Endodermal cell (in vitro differentiated cells): ENCODE measurements at regions not wholly inside any gene's neighbourhood (a gene's known extent, or its start where the extent isn't known, plus 50 kb on each side); places are given as distances from the start of the nearest gene placed in this dataset.
"Not testable (repeated sequence)": the region's sequence is repeated elsewhere in the genome, so short reads cannot be mapped to it uniquely, and the experiment has no call there.

Experiments
- DNase-seq: peaks from one replicate; pipeline ENCODE4 v3.0.0-alpha.2; 2017
- H3K27ac ChIP-seq: 2 replicates; pipeline ENCODE4 v1.5.1; 2013; ENCODE audit warnings: mild to moderate bottlenecking, low read depth, low read length, moderate library complexity
- H3K27me3 ChIP-seq: 2 replicates; pipeline ENCODE4 v1.6.1; 2013; ENCODE audit warnings: mild to moderate bottlenecking, low read length, moderate library complexity; ENCODE audit not compliant: insufficient read depth, control insufficient read depth, poor library complexity, severe bottlenecking
- H3K36me3 ChIP-seq: 2 replicates; pipeline ENCODE4 v1.7.0; 2013; ENCODE audit warnings: mild to moderate bottlenecking, low read length, moderate library complexity; ENCODE audit not compliant: control insufficient read depth, insufficient read depth
- H3K4me1 ChIP-seq: one replicate; pipeline ENCODE4 v1.7.0; 2013; ENCODE audit warnings: low read length; ENCODE audit not compliant: control insufficient read depth, insufficient read depth
- H3K4me3 ChIP-seq: 2 replicates; pipeline ENCODE4 v1.5.1; 2013; ENCODE audit warnings: mild to moderate bottlenecking, low read length, moderate library complexity
- H3K9ac ChIP-seq: 2 replicates; pipeline ENCODE4 v1.6.1; 2013; ENCODE audit warnings: mild to moderate bottlenecking, low read length, moderate library complexity; ENCODE audit not compliant: poor library complexity, severe bottlenecking; ENCODE audit errors: extremely low read depth
- H3K9me3 ChIP-seq: 2 replicates; pipeline ENCODE4 v1.6.1; 2013; ENCODE audit warnings: mild to moderate bottlenecking, low read length, moderate library complexity; ENCODE audit not compliant: control insufficient read depth
- H3K27ac Mint-ChIP-seq: 2 replicates; pipeline ENCODE4 v1.8.0; 2020; ENCODE audit warnings: mixed read lengths
- H3K27me3 Mint-ChIP-seq: 2 replicates; pipeline ENCODE4 v1.8.0; 2021; ENCODE audit warnings: mild to moderate bottlenecking, mixed read lengths; ENCODE audit not compliant: insufficient read depth
- H3K36me3 Mint-ChIP-seq: 2 replicates; pipeline ENCODE4 v1.8.0; 2020; ENCODE audit warnings: low read depth, mixed read lengths
- H3K4me1 Mint-ChIP-seq: 2 replicates; pipeline ENCODE4 v1.8.0; 2020; ENCODE audit warnings: mixed read lengths
- H3K4me3 Mint-ChIP-seq: 2 replicates; pipeline ENCODE4 v1.8.0; 2020; ENCODE audit warnings: mild to moderate bottlenecking, moderate library complexity, mixed read lengths
- H3K9me3 Mint-ChIP-seq: 2 replicates; pipeline ENCODE4 v1.8.0; 2020; ENCODE audit warnings: mild to moderate bottlenecking, mixed read lengths
- WGBS, 2 experiments: methylation state at CpG; one replicate each; pipeline versions ENCODE4 v1.1.5 to v1.1.7; 2013; ENCODE audit warnings: missing lambda C conversion rate in 2 of 2, mixed read lengths in 1 of 2; ENCODE audit not compliant: insufficient coverage in 1 of 2, insufficient read length in 1 of 2; 5-methylcytosine and 5-hydroxymethylcytosine counted together
- TF ChIP-seq, protein P1 (sequence below): fragments of 200-600 bp; sonication (generic); conservative IDR thresholded peaks from 2 replicates; pipeline ENCODE4 v1.5.0; 2021; ENCODE audit warnings: antibody characterized with exemption, mild to moderate bottlenecking

DNA sequence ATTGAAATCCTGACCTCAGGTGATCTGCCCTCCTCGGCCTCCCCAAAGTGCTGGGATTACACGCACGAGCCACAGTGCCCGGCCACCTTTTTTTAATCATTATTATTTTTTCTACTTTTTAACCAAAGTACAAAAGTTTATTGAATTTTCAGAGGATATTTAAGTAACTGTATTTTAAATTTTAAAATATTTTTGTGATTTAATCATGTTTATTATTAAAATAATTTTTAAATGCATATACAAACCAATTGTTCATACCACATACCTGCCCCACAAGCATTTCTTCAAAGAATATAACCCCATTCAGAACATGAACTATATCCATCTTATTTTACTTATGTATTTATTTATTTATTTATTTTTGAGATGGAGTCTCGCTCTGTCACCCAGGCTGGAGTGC, 163.6 kb upstream of the MAP2 start:
- no peaks in the 10 kb centered on the region for H3K36me3 Mint-ChIP-seq
- no peak overlapping the region for H3K9ac ChIP-seq
- H3K4me1 ChIP-seq, result no peaks in the 10 kb centered on the region
- H3K4me3 Mint-ChIP-seq, result no peak overlapping the region
- DNase-seq, result no peak
- no peaks in the 10 kb centered on the region for H3K4me1 Mint-ChIP-seq
- no peak overlapping the region for H3K27ac ChIP-seq
- H3K27me3 Mint-ChIP-seq, result no peaks in the 10 kb centered on the region
- no peak overlapping the region for H3K27ac Mint-ChIP-seq
- 93% methylated on average over 3 of the region's 5 CpGs; no CpG with 5 or more reads in 1 of the 2 experiments for WGBS, 2 experiments
- H3K4me3 ChIP-seq, result no peak overlapping the region
- peaks cover 5% of the 10 kb centered on the region for H3K9me3 Mint-ChIP-seq
- no peaks in the 10 kb centered on the region for H3K9me3 ChIP-seq
- TF ChIP-seq, protein P1, sequence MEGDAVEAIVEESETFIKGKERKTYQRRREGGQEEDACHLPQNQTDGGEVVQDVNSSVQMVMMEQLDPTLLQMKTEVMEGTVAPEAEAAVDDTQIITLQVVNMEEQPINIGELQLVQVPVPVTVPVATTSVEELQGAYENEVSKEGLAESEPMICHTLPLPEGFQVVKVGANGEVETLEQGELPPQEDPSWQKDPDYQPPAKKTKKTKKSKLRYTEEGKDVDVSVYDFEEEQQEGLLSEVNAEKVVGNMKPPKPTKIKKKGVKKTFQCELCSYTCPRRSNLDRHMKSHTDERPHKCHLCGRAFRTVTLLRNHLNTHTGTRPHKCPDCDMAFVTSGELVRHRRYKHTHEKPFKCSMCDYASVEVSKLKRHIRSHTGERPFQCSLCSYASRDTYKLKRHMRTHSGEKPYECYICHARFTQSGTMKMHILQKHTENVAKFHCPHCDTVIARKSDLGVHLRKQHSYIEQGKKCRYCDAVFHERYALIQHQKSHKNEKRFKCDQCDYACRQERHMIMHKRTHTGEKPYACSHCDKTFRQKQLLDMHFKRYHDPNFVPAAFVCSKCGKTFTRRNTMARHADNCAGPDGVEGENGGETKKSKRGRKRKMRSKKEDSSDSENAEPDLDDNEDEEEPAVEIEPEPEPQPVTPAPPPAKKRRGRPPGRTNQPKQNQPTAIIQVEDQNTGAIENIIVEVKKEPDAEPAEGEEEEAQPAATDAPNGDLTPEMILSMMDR, result no peak
- no peaks in the 10 kb centered on the region for H3K36me3 ChIP-seq
- no peaks in the 10 kb centered on the region for H3K27me3 ChIP-seq

DNA sequence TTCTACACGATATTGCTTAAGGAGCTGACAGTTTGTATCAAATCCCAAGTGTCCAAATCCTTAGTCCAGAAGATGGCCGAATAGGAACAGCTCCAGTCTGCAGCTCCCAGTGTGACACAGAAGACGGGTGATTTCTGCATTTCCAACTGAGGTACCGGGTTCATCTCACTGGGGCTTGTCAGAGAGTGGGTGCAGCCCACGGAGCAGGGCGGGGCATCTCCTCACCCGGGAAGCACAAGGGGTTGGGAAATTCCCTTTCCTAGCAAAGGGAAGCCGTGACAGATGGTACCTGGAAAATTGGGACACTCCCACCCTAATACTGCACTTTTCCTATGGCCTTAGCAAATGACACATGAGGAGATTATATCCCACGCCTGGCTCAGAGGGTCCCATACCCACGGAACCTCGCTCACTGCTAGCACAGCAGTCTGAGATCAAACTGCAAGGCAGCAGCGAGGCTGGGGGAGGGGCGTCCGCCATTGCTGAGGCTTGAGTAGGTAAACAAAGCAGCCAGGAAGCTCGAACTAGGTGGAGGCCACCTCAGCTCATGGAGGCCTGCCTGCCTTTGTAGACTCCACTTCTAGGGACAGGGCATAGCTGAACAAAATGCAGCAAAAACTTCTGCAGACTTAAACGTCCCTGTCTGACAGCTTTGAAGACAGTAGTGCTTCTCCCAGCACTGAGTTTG, 162.3 kb upstream of the MAP2 start:
- H3K36me3 Mint-ChIP-seq, H3K4me1 Mint-ChIP-seq, DNase-seq, H3K27ac ChIP-seq, H3K27me3 ChIP-seq, H3K4me3 ChIP-seq, H3K9ac ChIP-seq, H3K9me3 ChIP-seq, H3K27me3 Mint-ChIP-seq, H3K36me3 ChIP-seq, H3K4me3 Mint-ChIP-seq, H3K27ac Mint-ChIP-seq, H3K9me3 Mint-ChIP-seq, H3K4me1 ChIP-seq: not testable (repeated sequence)
- 92 to 95% methylated on average over 14 to 16 of the region's 16 CpGs for WGBS, 2 experiments

DNA sequence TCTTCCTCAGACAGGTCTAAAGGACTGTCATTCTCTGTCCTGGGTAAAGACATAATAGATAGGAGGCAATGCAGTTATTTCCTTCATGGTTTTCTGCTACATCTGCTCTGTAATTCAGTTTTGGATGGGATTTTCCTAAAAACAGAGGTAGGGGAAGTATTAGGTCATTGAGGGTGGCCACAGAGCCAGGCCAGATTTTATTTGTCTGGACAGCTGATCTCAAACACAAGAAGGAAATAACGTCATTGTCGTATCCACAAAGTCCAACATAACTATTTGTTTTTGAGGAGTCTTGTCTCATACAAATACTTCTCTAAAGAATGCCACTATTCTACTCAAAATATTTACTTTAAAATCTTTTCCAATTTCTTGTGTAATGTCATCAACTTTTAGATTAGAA, 154.8 kb upstream of the MAP2 start:
- H3K27ac Mint-ChIP-seq, result no peak overlapping the region
- no peaks in the 10 kb centered on the region for H3K27me3 ChIP-seq
- H3K9me3 ChIP-seq, result no peaks in the 10 kb centered on the region
- no peak overlapping the region for H3K27ac ChIP-seq
- no peak overlapping the region for H3K4me3 Mint-ChIP-seq
- H3K9me3 Mint-ChIP-seq, result peaks cover 6% of the 10 kb centered on the region
- H3K36me3 ChIP-seq, result no peaks in the 10 kb centered on the region
- 92 to 98% methylated on average over 2 of the region's 2 CpGs for WGBS, 2 experiments
- no peaks in the 10 kb centered on the region for H3K4me1 ChIP-seq
- H3K27me3 Mint-ChIP-seq, result no peaks in the 10 kb centered on the region
- no peaks in the 10 kb centered on the region for H3K36me3 Mint-ChIP-seq
- no peak overlapping the region for H3K9ac ChIP-seq
- TF ChIP-seq, protein P1, result no peak
- no peak overlapping the region for H3K4me3 ChIP-seq
- no peaks in the 10 kb centered on the region for H3K4me1 Mint-ChIP-seq
- no peak for DNase-seq

DNA sequence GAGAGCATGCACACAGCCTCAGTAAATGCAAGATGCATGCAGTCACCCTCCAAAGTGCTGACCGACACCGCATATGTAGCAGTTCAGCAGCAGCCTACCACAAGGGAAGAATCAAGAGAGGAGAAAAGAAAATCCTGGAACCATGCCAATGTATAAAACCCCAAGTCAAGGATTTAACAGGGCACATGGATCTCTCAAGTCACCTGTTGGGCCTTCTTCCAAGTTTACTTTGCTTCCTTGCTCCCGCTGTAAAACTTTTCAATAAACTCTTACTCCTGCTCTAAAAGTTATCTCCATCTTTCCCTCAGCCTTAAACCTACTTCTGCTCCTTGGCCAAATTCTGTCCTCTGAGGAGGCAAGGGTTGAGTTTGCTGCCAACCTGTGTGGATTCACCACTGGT, 147.8 kb upstream of the MAP2 start:
- H3K4me3 Mint-ChIP-seq, result no peak overlapping the region
- Histone ChIP-seq H3K4me1 (no peaks in the 10 kb centered on the region), H3K27ac (no peak overlapping the region), H3K9ac (no peak overlapping the region), H3K9me3 (no peaks in the 10 kb centered on the region), H3K36me3 (no peaks in the 10 kb centered on the region), H3K27me3 (no peaks in the 10 kb centered on the region), H3K4me3 (no peak overlapping the region)
- H3K27me3 Mint-ChIP-seq, result no peaks in the 10 kb centered on the region
- no peak for DNase-seq
- no peaks in the 10 kb centered on the region for H3K36me3 Mint-ChIP-seq
- H3K27ac Mint-ChIP-seq, result no peak overlapping the region
- no peaks in the 10 kb centered on the region for H3K9me3 Mint-ChIP-seq
- WGBS, 2 experiments, result 72 to 100% methylated on average over 1 to 3 of the region's 3 CpGs
- no peaks in the 10 kb centered on the region for H3K4me1 Mint-ChIP-seq
- TF ChIP-seq, protein P1, result no peak
